Heart left ventricle (tissue), 13 donors: ENCODE measurements at regions not wholly inside any gene's neighbourhood (a gene's known extent, or its start where the extent isn't known, plus 50 kb on each side); places are given as distances from the start of the nearest gene placed in this dataset.

ENCODE experiments used
- POLR2A ChIP-seq, 2 donors: fragments of 450-650 bp; IDR thresholded peaks; one replicate each; pipeline ENCODE4 v1.6.1; 2017; ENCODE audit warnings: antibody characterized with exemption in 2 of 2, mild to moderate bottlenecking in 2 of 2, moderate library complexity in 2 of 2
- TF ChIP-seq, protein P1 (sequence below), 12 donors: fragments of 200-600 bp; sonication (generic) in 4 of 12; IDR thresholded peaks; one replicate each; pipeline versions ENCODE4 v1.5.0 to v1.8.0; 2018 to 2022; ENCODE audit warnings: antibody characterized with exemption in 12 of 12, mild to moderate bottlenecking in 5 of 12
- donor health status: ischemic (EF 13 %, LVEDD 7.1; RV severe dilation, severe dysfunction).
- donor health status: DM: no; HTN: yes; CAD: no.
- donor health status: DM: no; HTN: no; CAD: no.
- donor health status: ischemic (EF 25% LVEDD 6.9; RV normal size, moderate dysfunction).
- donor health status: ischemic (EF 25% LVEDD 5.7; RV mildly dilated, moderate dysfunction).
- donor health status: ischemic (EF 35%, LVEDD 5.7; RV mildly dilated, moderate dysfunction).
- donor health status: nonischemic (EF 11% LVEDD 7.7; RV severe dilation, severe dysfunction).
- donor health status: DM: yes; HTN: yes; CAD: no.
- donor health status: PGD.
- donor health status: ischemic (EF 29% LVEDD 5.4; RV normal size, mild dysfunction).
- donor health status: nonischemic (EF 23%, LVEDD 6.1; RV moderate dilation, normal function).

DNA sequence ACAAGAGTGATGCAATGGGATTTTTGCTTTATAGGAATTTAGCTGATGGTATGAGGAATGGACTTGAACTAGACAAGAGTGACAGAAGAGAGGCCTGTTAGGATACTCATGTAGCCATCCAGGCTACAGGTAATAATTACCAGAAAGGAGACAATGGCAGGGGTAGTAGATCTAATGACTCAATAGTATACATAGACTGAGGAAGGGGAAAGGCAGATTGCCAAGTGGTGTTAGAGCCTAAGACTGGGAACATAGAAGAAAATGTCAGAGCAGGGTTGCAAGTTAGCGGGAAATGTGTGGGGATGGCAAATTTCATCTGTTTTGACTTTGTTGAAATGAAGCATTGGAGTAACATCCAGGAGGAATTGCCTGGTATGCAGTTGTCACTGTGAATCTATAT, 295.6 kb downstream of the UTRN start:
- no peak for TF ChIP-seq POLR2A (IDR thresholded peaks at IDR 0.05)
- TF ChIP-seq, protein P1, sequence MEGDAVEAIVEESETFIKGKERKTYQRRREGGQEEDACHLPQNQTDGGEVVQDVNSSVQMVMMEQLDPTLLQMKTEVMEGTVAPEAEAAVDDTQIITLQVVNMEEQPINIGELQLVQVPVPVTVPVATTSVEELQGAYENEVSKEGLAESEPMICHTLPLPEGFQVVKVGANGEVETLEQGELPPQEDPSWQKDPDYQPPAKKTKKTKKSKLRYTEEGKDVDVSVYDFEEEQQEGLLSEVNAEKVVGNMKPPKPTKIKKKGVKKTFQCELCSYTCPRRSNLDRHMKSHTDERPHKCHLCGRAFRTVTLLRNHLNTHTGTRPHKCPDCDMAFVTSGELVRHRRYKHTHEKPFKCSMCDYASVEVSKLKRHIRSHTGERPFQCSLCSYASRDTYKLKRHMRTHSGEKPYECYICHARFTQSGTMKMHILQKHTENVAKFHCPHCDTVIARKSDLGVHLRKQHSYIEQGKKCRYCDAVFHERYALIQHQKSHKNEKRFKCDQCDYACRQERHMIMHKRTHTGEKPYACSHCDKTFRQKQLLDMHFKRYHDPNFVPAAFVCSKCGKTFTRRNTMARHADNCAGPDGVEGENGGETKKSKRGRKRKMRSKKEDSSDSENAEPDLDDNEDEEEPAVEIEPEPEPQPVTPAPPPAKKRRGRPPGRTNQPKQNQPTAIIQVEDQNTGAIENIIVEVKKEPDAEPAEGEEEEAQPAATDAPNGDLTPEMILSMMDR (IDR thresholded peaks at IDR 0.05), result no peak
